ENCODE measurements at regions not wholly inside any gene's neighbourhood (a gene's known extent, or its start where the extent isn't known, plus 50 kb on each side); places are given as distances from the start of the nearest gene placed in this dataset.
"Not testable (repeated sequence)": the region's sequence is repeated elsewhere in the genome, so short reads cannot be mapped to it uniquely, and the experiment has no call there.

- DNase-seq (ENCODE audit: low read depth): no peak
These were observed 389.6 kb upstream of the MON1B start for GRCh38 chr16:76801357-76801756.

- no peak for DNase-seq (ENCODE audit: low read depth)
These were observed 374.5 kb upstream of the MON1B start for GRCh38 chr16:76816475-76816874.

GRCh38 chr16:76818606-76819181 lies 372.3 kb upstream of the MON1B start:
- DNase-seq (ENCODE audit: low read depth): no peak

GRCh38 chr16:76819226-76819916 lies 371.6 kb upstream of the MON1B start:
- DNase-seq (ENCODE audit: low read depth): no peak

GRCh38 chr16:76824221-76824620 lies 366.8 kb upstream of the MON1B start:
- DNase-seq (ENCODE audit: low read depth): no peak

GRCh38 chr16:76824791-76825190 lies 366.2 kb upstream of the MON1B start:
- DNase-seq (ENCODE audit: low read depth): no peak

- DNase-seq (ENCODE audit: low read depth): no peak
These were observed 355.7 kb upstream of the MON1B start for GRCh38 chr16:76835339-76835738.

GRCh38 chr16:76835779-76836300 lies 355.1 kb upstream of the MON1B start:
- no peak for DNase-seq (ENCODE audit: low read depth)

- DNase-seq (ENCODE audit: low read depth): no peak
These were observed 353.1 kb upstream of the MON1B start for GRCh38 chr16:76837872-76838271.

GRCh38 chr16:76854234-76854633 lies 336.8 kb upstream of the MON1B start:
- DNase-seq (ENCODE audit: low read depth): peak; percentile 1

- no peak for DNase-seq (ENCODE audit: low read depth)
These were observed 334.9 kb upstream of the MON1B start for GRCh38 chr16:76856112-76856511.

- no peak for DNase-seq (ENCODE audit: low read depth)
These were observed 333.6 kb upstream of the MON1B start for GRCh38 chr16:76857402-76857801.

- no peak for DNase-seq (ENCODE audit: low read depth)
These were observed 328.1 kb upstream of the MON1B start for GRCh38 chr16:76862901-76863300.

- DNase-seq (ENCODE audit: low read depth): no peak
These were observed 324.0 kb upstream of the MON1B start for GRCh38 chr16:76866994-76867393.

GRCh38 chr16:76875898-76876297 lies 315.1 kb upstream of the MON1B start:
- no peak for DNase-seq (ENCODE audit: low read depth)

GRCh38 chr16:76879420-76879819 lies 311.6 kb upstream of the MON1B start:
- DNase-seq (ENCODE audit: low read depth): no peak

- DNase-seq (ENCODE audit: low read depth): not testable (repeated sequence)
These were observed 310.5 kb upstream of the MON1B start for GRCh38 chr16:76880523-76880922.

- peak; percentile 12 for DNase-seq (ENCODE audit: low read depth)
These were observed 308.9 kb upstream of the MON1B start for GRCh38 chr16:76882105-76882504.

- no peak for DNase-seq (ENCODE audit: low read depth)
These were observed 307.9 kb upstream of the MON1B start for GRCh38 chr16:76883076-76883475.

GRCh38 chr16:76885776-76886537 lies 305.0 kb upstream of the MON1B start:
- no peak for DNase-seq (ENCODE audit: low read depth)

GRCh38 chr16:76897816-76898215 lies 293.2 kb upstream of the MON1B start:
- DNase-seq (ENCODE audit: low read depth): no peak

- no peak for DNase-seq (ENCODE audit: low read depth)
These were observed 291.2 kb upstream of the MON1B start for GRCh38 chr16:76899767-76900166.
